ENCODE measurements at regions not wholly inside any gene's neighbourhood (a gene's known extent, or its start where the extent isn't known, plus 50 kb on each side); places are given as distances from the start of the nearest gene placed in this dataset.

- H3K4me1 ChIP-seq (ENCODE audit: low read depth): peaks cover 15% of the 10 kb centered on the region
- TF ChIP-seq CTCF (IDR thresholded peaks at IDR 0.05; ENCODE audit: low read depth, low read length): no peak
- H3K27me3 ChIP-seq: peaks cover 85% of the 10 kb centered on the region
- no peak for DNase-seq (ENCODE audit: low read depth in 1 of 2, low spot score in 1 of 2)
- no peaks in the 10 kb centered on the region for H3K9me3 ChIP-seq (ENCODE audit: low read depth)
- H3K4me3 ChIP-seq: no peak overlapping the region
- H3K27ac ChIP-seq: no peak overlapping the region
- no peaks in the 10 kb centered on the region for H3K36me3 ChIP-seq
These were observed 90.7 kb downstream of the NR2F2 start for GRCh38 chr15:96421178-96421601.

DNA sequence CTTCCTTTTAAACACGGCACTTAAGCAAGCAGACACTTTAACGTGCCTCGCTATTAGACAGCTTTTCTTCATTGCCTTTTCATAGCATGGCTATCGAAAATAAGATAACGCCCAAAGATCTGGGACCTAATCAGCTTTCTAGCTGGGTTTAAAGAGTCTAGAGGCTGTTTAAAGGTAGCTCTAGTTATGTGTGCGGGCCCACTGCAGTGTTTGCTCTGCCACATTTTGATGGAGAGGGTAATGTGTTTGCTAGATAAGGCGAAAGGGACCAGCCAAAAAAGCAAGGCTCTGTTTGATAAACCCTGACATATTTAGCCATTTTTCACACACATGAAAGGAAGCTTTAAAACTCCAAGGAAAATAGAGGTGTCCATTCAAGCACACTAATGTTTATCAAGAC, 91.6 kb downstream of the NR2F2 start:
- no peaks in the 10 kb centered on the region for H3K36me3 ChIP-seq
- no peak overlapping the region for H3K27ac ChIP-seq
- H3K27me3 ChIP-seq: peaks cover 83% of the 10 kb centered on the region
- no peak for TF ChIP-seq CTCF (IDR thresholded peaks at IDR 0.05; ENCODE audit: low read depth, low read length)
- no peak overlapping the region for H3K4me3 ChIP-seq
- peaks cover 12% of the 10 kb centered on the region for H3K4me1 ChIP-seq (ENCODE audit: low read depth)
- no peak for DNase-seq (ENCODE audit: low read depth in 1 of 2, low spot score in 1 of 2)
- no peaks in the 10 kb centered on the region for H3K9me3 ChIP-seq (ENCODE audit: low read depth)

- no peak overlapping the region for H3K4me3 ChIP-seq
- peaks cover 57% of the 10 kb centered on the region for H3K27me3 ChIP-seq
- H3K4me1 ChIP-seq (ENCODE audit: low read depth): peaks cover 9% of the 10 kb centered on the region
These were observed 94.2 kb downstream of the NR2F2 start for GRCh38 chr15:96424674-96425073.

GRCh38 chr15:96428742-96429141, 98.2 kb downstream of the NR2F2 start:
- peak in 1 of 2 donors; percentile 91 for DNase-seq (ENCODE audit: low read depth in 1 of 2, low spot score in 1 of 2)
- no peak for TF ChIP-seq CTCF (IDR thresholded peaks at IDR 0.05; ENCODE audit: low read depth, low read length)
- H3K36me3 ChIP-seq: no peaks in the 10 kb centered on the region
- H3K27me3 ChIP-seq: peaks cover 26% of the 10 kb centered on the region
- no peaks in the 10 kb centered on the region for H3K4me1 ChIP-seq (ENCODE audit: low read depth)
- no peaks in the 10 kb centered on the region for H3K9me3 ChIP-seq (ENCODE audit: low read depth)
- no peak overlapping the region for H3K4me3 ChIP-seq
- H3K27ac ChIP-seq: no peak overlapping the region

More at GRCh38 chr15:96424674-96425073, 94.2 kb downstream of the NR2F2 start:
- Histone ChIP-seq H3K9me3 (ENCODE audit: low read depth) (no peaks in the 10 kb centered on the region), H3K36me3 (no peaks in the 10 kb centered on the region), H3K27ac (no peak overlapping the region)
- DNase-seq (ENCODE audit: low read depth in 1 of 2, low spot score in 1 of 2): no peak
- no peak for TF ChIP-seq CTCF (IDR thresholded peaks at IDR 0.05; ENCODE audit: low read depth, low read length)

DNA sequence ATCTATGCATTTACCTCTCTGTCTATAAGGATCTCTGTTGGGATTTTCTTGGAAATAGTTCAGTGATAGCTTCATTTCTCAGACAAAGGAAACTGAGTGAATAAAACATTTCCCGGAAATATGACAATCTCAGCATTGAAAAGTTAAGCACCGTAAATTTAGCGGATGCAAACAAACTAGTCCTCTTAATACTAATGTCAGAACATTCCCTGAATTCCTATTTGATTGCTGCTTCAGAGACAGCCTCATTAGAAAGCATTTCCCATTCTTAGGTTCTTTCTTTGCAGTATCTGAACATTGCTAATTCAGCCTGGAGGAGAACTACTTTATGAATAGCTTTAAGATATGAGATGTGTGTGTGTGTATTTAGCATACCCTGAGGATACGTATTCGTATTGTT, 101.3 kb downstream of the NR2F2 start:
- Histone ChIP-seq H3K9me3 (ENCODE audit: low read depth) (no peaks in the 10 kb centered on the region), H3K27me3 (peaks cover 2% of the 10 kb centered on the region), H3K4me3 (no peak overlapping the region), H3K4me1 (ENCODE audit: low read depth) (no peaks in the 10 kb centered on the region), H3K27ac (no peak overlapping the region), H3K36me3 (no peaks in the 10 kb centered on the region)
- no peak for TF ChIP-seq CTCF (IDR thresholded peaks at IDR 0.05; ENCODE audit: low read depth, low read length)
- no peak for DNase-seq (ENCODE audit: low read depth in 1 of 2, low spot score in 1 of 2)

GRCh38 chr15:96435022-96435421, 104.5 kb downstream of the NR2F2 start:
- no peak for DNase-seq (ENCODE audit: low read depth in 1 of 2, low spot score in 1 of 2)
- Histone ChIP-seq H3K4me3 (no peak overlapping the region), H3K27me3 (peaks cover 7% of the 10 kb centered on the region), H3K36me3 (no peaks in the 10 kb centered on the region), H3K4me1 (ENCODE audit: low read depth) (no peaks in the 10 kb centered on the region), H3K9me3 (ENCODE audit: low read depth) (no peaks in the 10 kb centered on the region), H3K27ac (no peak overlapping the region)
- no peak for TF ChIP-seq CTCF (IDR thresholded peaks at IDR 0.05; ENCODE audit: low read depth, low read length)
